ENCODE measurements at regions not wholly inside any gene's neighbourhood (a gene's known extent, or its start where the extent isn't known, plus 50 kb on each side); places are given as distances from the start of the nearest gene placed in this dataset.
"Not testable (repeated sequence)": the region's sequence is repeated elsewhere in the genome, so short reads cannot be mapped to it uniquely, and the experiment has no call there.

DNA sequence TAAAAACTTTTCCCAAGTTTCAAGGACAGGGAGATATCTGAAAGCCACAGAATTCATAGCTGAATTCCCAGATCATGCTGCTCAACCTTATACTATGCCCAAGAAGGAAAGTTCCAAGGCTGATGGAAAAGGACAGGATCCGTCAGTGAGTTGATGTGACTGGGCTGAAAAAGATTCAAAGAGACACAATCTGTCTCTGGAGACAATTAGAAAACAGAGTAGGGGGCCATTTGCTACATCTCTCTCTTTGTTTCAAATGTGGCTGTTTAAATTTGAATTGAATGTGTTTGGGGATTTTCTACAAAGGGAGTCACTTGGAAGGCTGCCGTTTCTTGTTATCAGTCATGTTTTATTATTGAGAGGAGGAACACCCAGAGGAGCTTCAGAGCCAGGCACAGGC lies 292.6 kb downstream of the NUF2 start:
- Histone ChIP-seq H3K9me3 (replicated peaks in 1 of 11) (peaks cover 0 to under 1% (median 0%) of the 10 kb centered on the region in 11 experiments; a peak in 1 of 22 replicates), H3K27ac (no peak overlapping the region), H4K20me1 (no peaks in the 10 kb centered on the region), H3K4me3 (no peak overlapping the region), H3K4me2 (no peak overlapping the region), H3K4me1 (no peaks in the 10 kb centered on the region), H3K36me3 (no peaks in the 10 kb centered on the region), H3K9ac (no peak overlapping the region), H3K27me3 (no peaks in the 10 kb centered on the region)
- no peak for TF ChIP-seq Cebpa-rat (IDR thresholded peaks at IDR 0.05)

DNA sequence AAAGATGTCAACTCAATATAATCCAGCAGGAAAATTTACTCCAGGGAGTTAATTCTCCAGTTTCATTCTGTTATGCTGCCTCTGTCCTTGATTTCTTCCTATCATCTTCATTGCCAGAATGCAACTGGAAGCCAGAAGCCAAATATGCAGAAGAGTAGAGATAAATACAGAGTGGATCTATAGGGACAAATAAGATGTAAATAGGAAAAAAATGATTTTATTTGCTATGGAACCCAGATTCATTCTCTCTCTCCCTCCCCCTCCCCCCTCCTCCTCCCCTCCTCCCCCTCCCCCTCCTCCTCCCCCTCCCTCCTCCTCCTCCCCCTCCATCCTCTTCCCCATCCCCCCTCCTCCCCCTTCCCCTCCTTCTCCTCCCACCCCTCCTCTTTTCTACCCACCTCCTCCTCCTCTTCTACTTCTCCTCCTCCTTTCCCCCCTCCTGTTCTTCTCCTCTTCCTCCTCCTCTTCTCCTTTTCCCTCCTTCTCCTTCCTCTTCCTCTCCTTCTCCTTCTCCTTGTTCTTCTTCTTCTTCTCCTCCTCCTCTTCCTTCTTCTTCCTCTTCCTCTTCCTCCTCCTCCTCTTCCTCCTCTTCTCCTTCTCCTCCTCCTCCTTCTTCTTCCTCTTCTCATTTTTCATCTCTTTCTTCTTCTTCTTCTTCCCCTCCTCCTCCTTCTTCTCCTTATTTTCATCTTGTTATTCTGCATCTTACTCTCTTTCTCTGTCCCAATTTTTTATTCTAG lies 306.4 kb downstream of the NUF2 start:
- Histone ChIP-seq H4K20me1 (no peaks in the 10 kb centered on the region), H3K4me1 (no peaks in the 10 kb centered on the region), H3K27me3 (no peaks in the 10 kb centered on the region), H3K4me3 (no peak overlapping the region), H3K4me2 (no peak overlapping the region), H3K9ac (no peak overlapping the region), H3K9me3 (replicated peaks in 1 of 11) (peaks cover 13 to 37% (median 26%) of the 10 kb centered on the region in 11 experiments), H3K36me3 (no peaks in the 10 kb centered on the region), H3K27ac (no peak overlapping the region)
- no peak for TF ChIP-seq Cebpa-rat (IDR thresholded peaks at IDR 0.05)

DNA sequence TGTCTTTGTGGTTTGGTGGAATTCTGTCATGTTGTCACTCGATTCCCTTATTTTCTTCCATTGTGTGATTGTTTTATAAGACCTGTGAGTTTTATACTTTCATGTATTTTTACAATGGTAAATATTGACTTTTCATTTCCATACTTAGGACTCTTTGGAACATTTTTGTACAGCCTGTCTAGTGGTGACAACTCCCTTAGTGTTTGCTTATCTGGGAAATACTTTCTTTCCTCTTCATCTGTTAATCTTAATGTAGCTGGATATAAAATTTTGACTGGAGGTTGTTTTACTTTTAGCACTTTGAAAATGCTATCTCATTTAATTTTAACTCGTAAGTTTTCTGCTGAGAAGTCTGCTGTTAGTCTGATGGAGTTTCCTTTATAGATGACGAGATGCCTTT lies 310.5 kb downstream of the NUF2 start:
- H4K20me1 ChIP-seq, result no peaks in the 10 kb centered on the region
- no peaks in the 10 kb centered on the region for H3K4me1 ChIP-seq
- no peak overlapping the region for H3K9ac ChIP-seq
- no peak for TF ChIP-seq Cebpa-rat (IDR thresholded peaks at IDR 0.05)
- H3K27me3 ChIP-seq, result no peaks in the 10 kb centered on the region
- no peaks in the 10 kb centered on the region for H3K36me3 ChIP-seq
- peaks cover 27 to 51% (median 40%) of the 10 kb centered on the region in 11 experiments for H3K9me3 ChIP-seq (replicated peaks in 1 of 11)
- no peak overlapping the region for H3K4me3 ChIP-seq
- no peak overlapping the region for H3K4me2 ChIP-seq
- H3K27ac ChIP-seq, result no peak overlapping the region

DNA sequence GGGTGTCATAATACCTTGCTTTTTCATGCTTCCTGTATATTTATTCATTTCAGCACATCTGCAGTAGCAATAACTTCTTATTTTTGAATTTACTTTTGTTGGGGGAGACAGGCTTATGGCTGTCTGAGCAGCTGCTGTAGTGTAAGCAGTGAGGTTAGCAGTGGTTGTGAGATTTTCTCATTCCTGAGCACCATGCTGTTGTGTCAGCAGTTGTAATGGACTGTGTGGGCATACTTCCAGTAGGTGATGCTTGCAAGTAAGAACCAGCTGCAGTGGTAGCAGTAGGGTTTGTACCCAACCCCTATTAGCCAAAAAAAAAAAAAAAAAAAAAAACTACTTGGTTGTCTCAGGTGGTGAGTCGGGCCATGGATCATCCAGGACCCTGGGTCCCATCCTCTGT lies 311.6 kb downstream of the NUF2 start:
- Histone ChIP-seq H3K9me3 (replicated peaks in 1 of 11) (peaks cover 27 to 51% (median 40%) of the 10 kb centered on the region in 11 experiments), H3K4me1 (no peaks in the 10 kb centered on the region), H4K20me1 (no peaks in the 10 kb centered on the region), H3K4me3 (no peak overlapping the region), H3K36me3 (no peaks in the 10 kb centered on the region), H3K27ac (no peak overlapping the region), H3K9ac (no peak overlapping the region), H3K4me2 (no peak overlapping the region), H3K27me3 (no peaks in the 10 kb centered on the region)
- no peak for TF ChIP-seq Cebpa-rat (IDR thresholded peaks at IDR 0.05)

DNA sequence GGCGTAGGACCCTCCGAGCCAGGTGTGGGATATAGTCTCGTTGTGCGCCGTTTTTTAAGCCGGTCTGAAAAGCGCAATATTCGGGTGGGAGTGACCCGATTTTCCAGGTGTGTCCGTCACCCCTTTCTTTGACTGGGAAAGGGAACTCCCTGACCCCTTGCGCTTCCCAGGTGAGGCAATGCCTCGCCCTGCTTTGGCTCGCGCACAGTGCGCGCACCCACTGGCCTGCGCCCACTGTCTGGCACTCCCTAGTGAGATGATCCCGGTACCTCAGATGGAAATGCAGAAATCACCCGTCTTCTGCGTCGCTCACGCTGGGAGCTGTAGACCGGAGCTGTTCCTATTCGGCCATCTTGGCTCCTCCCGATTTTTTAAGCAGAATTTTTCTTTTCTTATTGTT lies 323.9 kb downstream of the NUF2 start:
- not testable (repeated sequence) for H3K9ac ChIP-seq, H3K4me3 ChIP-seq

DNA sequence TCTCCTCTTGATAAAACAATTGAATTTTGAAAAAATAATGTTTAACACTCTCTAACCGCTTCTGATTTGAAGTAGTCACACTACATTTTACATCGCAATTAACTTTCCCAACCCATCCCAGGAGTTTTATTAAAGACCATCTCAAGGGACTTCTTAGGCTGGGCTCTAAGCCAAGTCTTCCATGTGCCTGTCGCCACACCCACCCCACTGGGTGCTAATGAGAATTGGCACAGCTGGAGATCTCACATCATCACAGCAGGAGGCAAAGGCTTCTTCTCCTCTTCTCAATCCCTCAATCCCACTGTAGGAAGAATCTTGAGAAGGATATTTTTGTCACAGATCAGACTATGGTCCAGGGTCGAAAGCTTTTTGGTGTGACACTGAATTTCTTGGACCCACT lies 328.9 kb downstream of the NUF2 start:
- Histone ChIP-seq H3K9ac (no peak overlapping the region), H3K36me3 (no peaks in the 10 kb centered on the region), H4K20me1 (no peaks in the 10 kb centered on the region), H3K9me3 (replicated peaks in 1 of 11) (no peaks in the 10 kb centered on the region), H3K27ac (no peak overlapping the region), H3K4me3 (no peak overlapping the region), H3K4me2 (no peak overlapping the region), H3K27me3 (no peaks in the 10 kb centered on the region), H3K4me1 (no peaks in the 10 kb centered on the region)
- no peak for TF ChIP-seq Cebpa-rat (IDR thresholded peaks at IDR 0.05)

More for the DNA sequence above, 323.9 kb downstream of the NUF2 start:
- H3K27me3 ChIP-seq; H3K9me3 ChIP-seq (replicated peaks in 1 of 11); H3K27ac ChIP-seq; H3K4me1 ChIP-seq; H3K36me3 ChIP-seq; H4K20me1 ChIP-seq; H3K4me2 ChIP-seq: not testable (repeated sequence)

- Histone ChIP-seq H3K27ac (no peak overlapping the region), H3K9me3 (replicated peaks in 1 of 11) (no peaks in the 10 kb centered on the region), H3K4me3 (no peak overlapping the region), H3K36me3 (no peaks in the 10 kb centered on the region), H3K9ac (no peak overlapping the region), H3K4me2 (no peak overlapping the region), H3K4me1 (no peaks in the 10 kb centered on the region), H3K27me3 (no peaks in the 10 kb centered on the region), H4K20me1 (no peaks in the 10 kb centered on the region)
- TF ChIP-seq Cebpa-rat (IDR thresholded peaks at IDR 0.05), result no peak
Observed at GRCh38 chr1:163652441-163652840, 330.7 kb downstream of the NUF2 start.

- H4K20me1 ChIP-seq, result no peaks in the 10 kb centered on the region
- no peak overlapping the region for H3K9ac ChIP-seq
- no peak for TF ChIP-seq Cebpa-rat (IDR thresholded peaks at IDR 0.05)
- H3K4me3 ChIP-seq, result no peak overlapping the region
- H3K27ac ChIP-seq, result no peak overlapping the region
- H3K4me1 ChIP-seq, result 0 out of 20 replicates have a peak, but pooled peaks cover 0 to 4% (median 0%) of the 10 kb centered on the region in 10 experiments
- H3K9me3 ChIP-seq (replicated peaks in 1 of 11), result no peaks in the 10 kb centered on the region
- H3K4me2 ChIP-seq, result no peak overlapping the region
- H3K27me3 ChIP-seq, result no peaks in the 10 kb centered on the region
- H3K36me3 ChIP-seq, result no peaks in the 10 kb centered on the region
Observed at GRCh38 chr1:163655565-163655964, 333.8 kb downstream of the NUF2 start.

- Histone ChIP-seq H3K4me2 (no peak overlapping the region), H4K20me1 (no peaks in the 10 kb centered on the region), H3K4me1 (0 out of 20 replicates have a peak, but pooled peaks cover 0 to 4% (median 0%) of the 10 kb centered on the region in 10 experiments), H3K27me3 (no peaks in the 10 kb centered on the region), H3K27ac (no peak overlapping the region), H3K4me3 (no peak overlapping the region), H3K9me3 (replicated peaks in 1 of 11) (no peaks in the 10 kb centered on the region), H3K9ac (no peak overlapping the region), H3K36me3 (no peaks in the 10 kb centered on the region)
- no peak for TF ChIP-seq Cebpa-rat (IDR thresholded peaks at IDR 0.05)
Observed at GRCh38 chr1:163656095-163656759, 334.5 kb downstream of the NUF2 start.

GRCh38 chr1:163657719-163658118 lies 336.0 kb downstream of the NUF2 start:
- Histone ChIP-seq H3K27ac (no peak overlapping the region), H3K9ac (no peak overlapping the region), H3K27me3 (no peaks in the 10 kb centered on the region), H3K9me3 (replicated peaks in 1 of 11) (no peaks in the 10 kb centered on the region), H3K4me3 (no peak overlapping the region), H4K20me1 (no peaks in the 10 kb centered on the region), H3K4me2 (no peak overlapping the region), H3K36me3 (no peaks in the 10 kb centered on the region), H3K4me1 (0 out of 20 replicates have a peak, but pooled peaks cover 0 to 4% (median 0%) of the 10 kb centered on the region in 10 experiments)
- TF ChIP-seq Cebpa-rat (IDR thresholded peaks at IDR 0.05), result no peak
